ENCODE measurements at regions not wholly inside any gene's neighbourhood (a gene's known extent, or its start where the extent isn't known, plus 50 kb on each side); places are given as distances from the start of the nearest gene placed in this dataset.
"Not testable (repeated sequence)": the region's sequence is repeated elsewhere in the genome, so short reads cannot be mapped to it uniquely, and the experiment has no call there.

- POLR2A ChIA-PET; H3K4me1 ChIP-seq (ENCODE audit: control extremely low read depth in 1 of 4, control insufficient read depth in 4 of 4, insufficient read depth in 4 of 4, low read length in 3 of 4): not testable (repeated sequence)
- peak in 2 of 3 donors; percentile 58 to 82 for DNase-seq
Measured at GRCh38 chr3:152693521-152694250, 141.2 kb upstream of the P2RY1 start.

GRCh38 chr3:152695840-152696239 is 139.1 kb upstream of the P2RY1 start:
- DNase-seq, result peak in 1 of 3 donors; percentile 11
- no CpG with 5 or more reads among the region's 1 CpG for WGBS (ENCODE audit: insufficient coverage)
- H3K27ac ChIP-seq (ENCODE audit: insufficient read depth in 1 of 2, low read depth in 1 of 2, low read length in 2 of 2, poor library complexity in 1 of 2, severe bottlenecking in 2 of 2), result no peak overlapping the region
- CTCF ChIA-PET, result interaction anchor here (1.3 to 2.0 kb wide), 2 partner anchors 11 to 46 kb away, joined by 3 to 9 read pairs; no protein-coding TSS in a partner anchor
- no peak overlapping the region for H3K4me3 ChIP-seq (ENCODE audit: control insufficient read depth in 1 of 7, extremely low read depth in 1 of 7, insufficient read depth in 4 of 7, low read depth in 2 of 7, low read length in 6 of 7)
- POLR2A ChIA-PET, result no interaction called here
- no peaks in the 10 kb centered on the region for H3K36me3 ChIP-seq (ENCODE audit: control insufficient read depth in 4 of 4, insufficient read depth in 4 of 4, low read length in 3 of 4)
- H3K4me1 ChIP-seq (ENCODE audit: control extremely low read depth in 1 of 4, control insufficient read depth in 4 of 4, insufficient read depth in 4 of 4, low read length in 3 of 4), result no peaks in the 10 kb centered on the region
- no peaks in the 10 kb centered on the region for H3K27me3 ChIP-seq (replicated peaks in 2 of 5; ENCODE audit: control insufficient read depth in 4 of 5, insufficient read depth in 5 of 5, low read length in 4 of 5)
- no peaks in the 10 kb centered on the region for H3K9me3 ChIP-seq (ENCODE audit: control extremely low read depth in 1 of 5, control insufficient read depth in 4 of 5, insufficient read depth in 2 of 5, low read depth in 1 of 5, low read length in 4 of 5)

More at GRCh38 chr3:152693521-152694250, 141.2 kb upstream of the P2RY1 start:
- WGBS (ENCODE audit: insufficient coverage), result no CpG with 5 or more reads among the region's 1 CpG
- H3K27me3 ChIP-seq (replicated peaks in 2 of 5; ENCODE audit: control insufficient read depth in 4 of 5, insufficient read depth in 5 of 5, low read length in 4 of 5); H3K4me3 ChIP-seq (ENCODE audit: control insufficient read depth in 1 of 7, extremely low read depth in 1 of 7, insufficient read depth in 4 of 7, low read depth in 2 of 7, low read length in 6 of 7); H3K27ac ChIP-seq (ENCODE audit: insufficient read depth in 1 of 2, low read depth in 1 of 2, low read length in 2 of 2, poor library complexity in 1 of 2, severe bottlenecking in 2 of 2); H3K9me3 ChIP-seq (ENCODE audit: control extremely low read depth in 1 of 5, control insufficient read depth in 4 of 5, insufficient read depth in 2 of 5, low read depth in 1 of 5, low read length in 4 of 5); H3K36me3 ChIP-seq (ENCODE audit: control insufficient read depth in 4 of 4, insufficient read depth in 4 of 4, low read length in 3 of 4); CTCF ChIA-PET: not testable (repeated sequence)

DNA sequence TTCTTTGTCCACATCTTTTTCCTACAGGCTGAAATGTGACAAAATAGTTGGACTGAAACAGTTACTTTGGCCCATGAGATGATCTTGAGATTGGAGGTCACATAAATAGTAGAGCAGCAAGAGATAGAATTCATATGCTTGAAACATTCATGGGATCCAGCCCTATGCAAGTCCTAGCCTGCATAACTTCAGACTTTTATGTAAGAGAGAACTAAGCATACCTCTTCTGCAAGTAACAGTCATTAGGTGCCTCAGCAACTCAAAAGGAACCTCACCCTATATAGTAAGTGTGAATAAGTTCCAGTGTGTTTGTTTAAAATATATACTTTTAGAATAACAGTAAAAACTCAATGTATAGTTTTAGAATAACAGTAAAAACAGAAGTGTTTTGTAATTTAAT is 138.0 kb upstream of the P2RY1 start:
- CTCF ChIA-PET, result no interaction called here
- Histone ChIP-seq H3K4me1 (ENCODE audit: control extremely low read depth in 1 of 4, control insufficient read depth in 4 of 4, insufficient read depth in 4 of 4, low read length in 3 of 4) (no peaks in the 10 kb centered on the region), H3K36me3 (ENCODE audit: control insufficient read depth in 4 of 4, insufficient read depth in 4 of 4, low read length in 3 of 4) (no peaks in the 10 kb centered on the region), H3K27me3 (replicated peaks in 2 of 5; ENCODE audit: control insufficient read depth in 4 of 5, insufficient read depth in 5 of 5, low read length in 4 of 5) (no peaks in the 10 kb centered on the region), H3K9me3 (ENCODE audit: control extremely low read depth in 1 of 5, control insufficient read depth in 4 of 5, insufficient read depth in 2 of 5, low read depth in 1 of 5, low read length in 4 of 5) (no peaks in the 10 kb centered on the region), H3K27ac (ENCODE audit: insufficient read depth in 1 of 2, low read depth in 1 of 2, low read length in 2 of 2, poor library complexity in 1 of 2, severe bottlenecking in 2 of 2) (no peak overlapping the region), H3K4me3 (ENCODE audit: control insufficient read depth in 1 of 7, extremely low read depth in 1 of 7, insufficient read depth in 4 of 7, low read depth in 2 of 7, low read length in 6 of 7) (no peak overlapping the region)
- DNase-seq, result no peak
- POLR2A ChIA-PET, result no interaction called here

- ChIA-PET CTCF (no interaction called here), POLR2A (no interaction called here)
- WGBS (ENCODE audit: insufficient coverage), result no CpG with 5 or more reads among the region's 3 CpGs
Measured at GRCh38 chr3:152703245-152703890, 131.6 kb upstream of the P2RY1 start.

DNA sequence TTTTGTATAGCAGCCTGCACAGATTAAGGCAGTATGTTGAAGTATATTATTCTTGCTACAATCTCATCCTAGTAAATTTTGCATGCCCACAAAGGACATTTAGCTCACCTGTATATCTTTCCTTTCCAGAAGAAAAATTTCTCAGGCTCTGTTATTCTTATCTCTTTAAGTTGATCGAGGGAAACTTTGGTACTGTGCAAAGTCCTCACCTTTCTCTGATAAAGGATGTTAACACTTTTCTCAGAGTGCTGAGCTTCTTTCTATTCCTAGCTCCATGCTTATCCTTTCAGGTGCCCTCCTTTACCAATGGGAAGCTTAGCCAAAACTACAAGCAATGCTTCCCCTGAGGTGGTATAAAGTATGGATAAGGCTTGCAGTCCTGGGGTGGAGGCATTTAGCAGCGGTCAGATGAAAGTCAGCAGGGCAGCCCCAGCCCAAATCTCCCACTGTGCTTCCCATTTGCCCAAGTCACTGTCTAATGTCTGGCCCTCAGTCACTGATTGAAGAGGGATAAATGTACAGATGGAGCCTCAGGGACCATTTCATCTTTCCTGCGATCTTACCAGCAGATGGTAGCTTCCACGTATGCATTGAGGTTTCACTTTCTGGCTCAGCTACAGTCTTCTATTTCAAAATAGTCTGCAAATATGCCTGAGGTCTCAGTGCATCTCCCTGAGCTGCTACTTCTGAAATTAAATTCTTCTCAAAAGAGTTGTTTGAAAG is 127.8 kb upstream of the P2RY1 start:
- ChIA-PET CTCF (interaction anchor here (0.6 to 2.0 kb wide), 2 partner anchors 12 to 982 kb away, joined by 4 to 9 read pairs; no protein-coding TSS in a partner anchor), POLR2A (no interaction called here)
- no peaks in the 10 kb centered on the region for H3K36me3 ChIP-seq (ENCODE audit: control insufficient read depth in 4 of 4, insufficient read depth in 4 of 4, low read length in 3 of 4)
- no peak overlapping the region for H3K27ac ChIP-seq (ENCODE audit: insufficient read depth in 1 of 2, low read depth in 1 of 2, low read length in 2 of 2, poor library complexity in 1 of 2, severe bottlenecking in 2 of 2)
- no peaks in the 10 kb centered on the region for H3K9me3 ChIP-seq (ENCODE audit: control extremely low read depth in 1 of 5, control insufficient read depth in 4 of 5, insufficient read depth in 2 of 5, low read depth in 1 of 5, low read length in 4 of 5)
- H3K27me3 ChIP-seq (replicated peaks in 2 of 5; ENCODE audit: control insufficient read depth in 4 of 5, insufficient read depth in 5 of 5, low read length in 4 of 5), result no peaks in the 10 kb centered on the region
- peaks cover 0 to 5% (median 0%) of the 10 kb centered on the region in 4 experiments for H3K4me1 ChIP-seq (ENCODE audit: control extremely low read depth in 1 of 4, control insufficient read depth in 4 of 4, insufficient read depth in 4 of 4, low read length in 3 of 4)
- peak in 2 of 3 donors; percentile 37 to 41 for DNase-seq
- WGBS (ENCODE audit: insufficient coverage), result 45% methylated on average over 3 of the region's 4 CpGs
- peak overlapping the region in 3 of 7 experiments; percentile 0 to 59 (median 23) for H3K4me3 ChIP-seq (ENCODE audit: control insufficient read depth in 1 of 7, extremely low read depth in 1 of 7, insufficient read depth in 4 of 7, low read depth in 2 of 7, low read length in 6 of 7)

More at GRCh38 chr3:152703245-152703890, 131.6 kb upstream of the P2RY1 start:
- no peak overlapping the region for H3K4me3 ChIP-seq (ENCODE audit: control insufficient read depth in 1 of 7, extremely low read depth in 1 of 7, insufficient read depth in 4 of 7, low read depth in 2 of 7, low read length in 6 of 7)
- H3K36me3 ChIP-seq (ENCODE audit: control insufficient read depth in 4 of 4, insufficient read depth in 4 of 4, low read length in 3 of 4), result no peaks in the 10 kb centered on the region
- DNase-seq, result no peak
- H3K27me3 ChIP-seq (replicated peaks in 2 of 5; ENCODE audit: control insufficient read depth in 4 of 5, insufficient read depth in 5 of 5, low read length in 4 of 5), result no peaks in the 10 kb centered on the region
- no peaks in the 10 kb centered on the region for H3K9me3 ChIP-seq (ENCODE audit: control extremely low read depth in 1 of 5, control insufficient read depth in 4 of 5, insufficient read depth in 2 of 5, low read depth in 1 of 5, low read length in 4 of 5)
- no peak overlapping the region for H3K27ac ChIP-seq (ENCODE audit: insufficient read depth in 1 of 2, low read depth in 1 of 2, low read length in 2 of 2, poor library complexity in 1 of 2, severe bottlenecking in 2 of 2)
- peaks cover 0 to 5% (median 0%) of the 10 kb centered on the region in 4 experiments for H3K4me1 ChIP-seq (ENCODE audit: control extremely low read depth in 1 of 4, control insufficient read depth in 4 of 4, insufficient read depth in 4 of 4, low read length in 3 of 4)

DNA sequence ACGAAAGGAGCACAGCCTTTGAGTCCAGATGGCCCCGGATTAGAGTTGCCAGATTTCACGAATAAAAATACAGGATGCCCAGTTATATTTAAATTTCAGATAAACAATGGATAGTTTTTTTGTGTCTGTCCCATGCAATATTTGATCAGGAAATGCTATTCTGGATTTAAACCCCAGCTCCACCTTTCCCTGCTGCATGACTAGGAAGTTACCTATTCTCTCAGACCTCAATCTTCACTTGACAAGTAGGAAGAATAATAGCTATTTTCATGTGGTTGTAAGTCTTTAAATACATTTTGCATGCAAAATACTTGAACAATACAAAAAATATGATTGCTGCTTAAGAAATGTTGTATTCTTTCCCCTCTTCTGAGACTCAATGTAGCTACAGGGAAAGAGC is 125.3 kb upstream of the P2RY1 start:
- no peak overlapping the region for H3K4me3 ChIP-seq (ENCODE audit: control insufficient read depth in 1 of 7, extremely low read depth in 1 of 7, insufficient read depth in 4 of 7, low read depth in 2 of 7, low read length in 6 of 7)
- peaks cover 0 to 5% (median 0%) of the 10 kb centered on the region in 4 experiments for H3K4me1 ChIP-seq (ENCODE audit: control extremely low read depth in 1 of 4, control insufficient read depth in 4 of 4, insufficient read depth in 4 of 4, low read length in 3 of 4)
- no peaks in the 10 kb centered on the region for H3K27me3 ChIP-seq (replicated peaks in 2 of 5; ENCODE audit: control insufficient read depth in 4 of 5, insufficient read depth in 5 of 5, low read length in 4 of 5)
- DNase-seq, result no peak
- H3K9me3 ChIP-seq (ENCODE audit: control extremely low read depth in 1 of 5, control insufficient read depth in 4 of 5, insufficient read depth in 2 of 5, low read depth in 1 of 5, low read length in 4 of 5), result no peaks in the 10 kb centered on the region
- 93% methylated on average over 3 of the region's 3 CpGs for WGBS (ENCODE audit: insufficient coverage)
- H3K36me3 ChIP-seq (ENCODE audit: control insufficient read depth in 4 of 4, insufficient read depth in 4 of 4, low read length in 3 of 4), result no peaks in the 10 kb centered on the region
- POLR2A ChIA-PET, result no interaction called here
- CTCF ChIA-PET, result interaction anchor here (0.6 kb wide), 1 partner anchor 40 kb away, joined by 3 read pairs; no protein-coding TSS in a partner anchor
- no peak overlapping the region for H3K27ac ChIP-seq (ENCODE audit: insufficient read depth in 1 of 2, low read depth in 1 of 2, low read length in 2 of 2, poor library complexity in 1 of 2, severe bottlenecking in 2 of 2)

GRCh38 chr3:152710549-152710948 is 124.4 kb upstream of the P2RY1 start:
- ChIA-PET POLR2A (no interaction called here), CTCF (interaction anchor here (0.8 kb wide), 1 partner anchor 31 kb away, joined by 3 read pairs; no protein-coding TSS in a partner anchor)
- H3K27me3 ChIP-seq (replicated peaks in 2 of 5; ENCODE audit: control insufficient read depth in 4 of 5, insufficient read depth in 5 of 5, low read length in 4 of 5), result no peaks in the 10 kb centered on the region
- no CpG with 5 or more reads among the region's 3 CpGs for WGBS (ENCODE audit: insufficient coverage)
- H3K36me3 ChIP-seq (ENCODE audit: control insufficient read depth in 4 of 4, insufficient read depth in 4 of 4, low read length in 3 of 4), result no peaks in the 10 kb centered on the region
- peaks cover 0 to 5% (median 0%) of the 10 kb centered on the region in 4 experiments for H3K4me1 ChIP-seq (ENCODE audit: control extremely low read depth in 1 of 4, control insufficient read depth in 4 of 4, insufficient read depth in 4 of 4, low read length in 3 of 4)
- no peak overlapping the region for H3K27ac ChIP-seq (ENCODE audit: insufficient read depth in 1 of 2, low read depth in 1 of 2, low read length in 2 of 2, poor library complexity in 1 of 2, severe bottlenecking in 2 of 2)
- no peak for DNase-seq
- H3K9me3 ChIP-seq (ENCODE audit: control extremely low read depth in 1 of 5, control insufficient read depth in 4 of 5, insufficient read depth in 2 of 5, low read depth in 1 of 5, low read length in 4 of 5), result no peaks in the 10 kb centered on the region
- no peak overlapping the region for H3K4me3 ChIP-seq (ENCODE audit: control insufficient read depth in 1 of 7, extremely low read depth in 1 of 7, insufficient read depth in 4 of 7, low read depth in 2 of 7, low read length in 6 of 7)
